Endothelial cell of umbilical vein (primary cell): ENCODE measurements at regions not wholly inside any gene's neighbourhood (a gene's known extent, or its start where the extent isn't known, plus 50 kb on each side); places are given as distances from the start of the nearest gene placed in this dataset.

Experiments used
- EZH2 ChIP-seq: IDR thresholded peaks from 2 replicates; pipeline ENCODE4 v1.6.1; 2012; ENCODE audit warnings: borderline replicate concordance, low read depth, mild to moderate bottlenecking, moderate library complexity, low read length, inconsistent platforms; ENCODE audit not compliant: severe bottlenecking
- FOS ChIP-seq: IDR thresholded peaks from 2 replicates; pipeline ENCODE4 v1.6.1; 2011; ENCODE audit warnings: mild to moderate bottlenecking, low read length, moderate library complexity, borderline replicate concordance; ENCODE audit not compliant: insufficient read depth
- GATA2 ChIP-seq: IDR thresholded peaks from 2 replicates; pipeline ENCODE4 v1.7.0; 2011; ENCODE audit warnings: low read depth, mild to moderate bottlenecking, moderate library complexity, mixed read lengths, low read length; ENCODE audit not compliant: insufficient read length, insufficient read depth
- JUN ChIP-seq: IDR thresholded peaks from 2 replicates; pipeline ENCODE4 v1.6.1; 2011; ENCODE audit warnings: borderline replicate concordance, low read depth; ENCODE audit not compliant: insufficient read length, insufficient read depth
- MAX ChIP-seq: IDR thresholded peaks from 2 replicates; pipeline ENCODE4 v1.6.1; 2011; ENCODE audit not compliant: insufficient read depth, insufficient read length
- MYC ChIP-seq: IDR thresholded peaks from one replicate; pipeline ENCODE4 v1.6.1; 2011; ENCODE audit warnings: mild to moderate bottlenecking, low read depth, low read length
- POLR2A ChIP-seq: IDR thresholded peaks from 2 replicates; pipeline ENCODE4 v1.6.1; 2012; ENCODE audit warnings: low read depth, mild to moderate bottlenecking, control low read depth, low read length
- POLR2AphosphoS5 ChIP-seq: IDR thresholded peaks from 2 replicates; pipeline ENCODE4 v1.6.1; 2012; ENCODE audit warnings: low read depth, mild to moderate bottlenecking, control low read depth, low read length, moderate library complexity; ENCODE audit not compliant: insufficient read depth
- TF ChIP-seq, protein P1 (sequence below), 2 donors: IDR thresholded peaks; 1 replicate in 1 of 2; 2 replicates in 1 of 2; pipeline ENCODE4 v1.5.1; 2011; ENCODE audit warnings: low read length in 2 of 2, mild to moderate bottlenecking in 2 of 2, moderate library complexity in 2 of 2, control low read depth in 1 of 2, inconsistent platforms in 1 of 2, low read depth in 1 of 2; ENCODE audit not compliant: insufficient read depth in 1 of 2; ENCODE audit errors: extremely low read depth in 1 of 2

DNA sequence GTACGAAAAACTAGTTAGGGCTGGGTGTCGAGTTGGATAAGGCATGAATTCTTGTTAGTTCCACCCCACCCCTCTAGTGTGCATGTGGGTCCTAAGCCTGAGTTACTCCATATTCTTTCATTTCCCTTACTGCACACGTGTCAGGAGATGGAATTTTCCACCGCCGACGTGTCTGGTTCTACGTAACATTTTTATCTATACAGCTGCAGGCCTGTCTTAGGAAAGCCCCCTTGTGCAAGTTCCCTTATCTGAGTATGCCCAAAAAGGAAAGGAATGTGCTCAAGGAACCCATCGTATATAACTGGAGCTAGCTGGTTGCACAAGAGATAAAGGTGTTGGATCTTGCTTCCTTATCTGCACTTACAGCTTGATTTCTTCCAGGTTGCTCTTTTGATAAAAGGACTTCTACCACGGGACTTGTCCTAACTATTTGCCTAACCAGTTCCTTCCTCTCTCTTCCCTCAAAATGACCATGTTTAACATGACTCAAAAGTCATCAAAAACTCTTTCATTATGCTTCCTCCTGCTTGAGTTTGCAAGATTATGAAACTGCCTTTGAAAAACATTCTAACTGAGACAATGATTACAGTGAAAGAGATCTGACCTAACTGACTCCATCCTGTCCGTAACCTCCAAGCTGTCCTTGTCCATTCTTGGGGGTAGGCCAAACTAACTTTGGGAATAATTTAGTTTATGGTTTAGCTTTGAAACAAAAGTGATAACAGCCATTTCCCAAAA is 181.4 kb downstream of the AKR1D1 start:
- TF ChIP-seq, protein P1, sequence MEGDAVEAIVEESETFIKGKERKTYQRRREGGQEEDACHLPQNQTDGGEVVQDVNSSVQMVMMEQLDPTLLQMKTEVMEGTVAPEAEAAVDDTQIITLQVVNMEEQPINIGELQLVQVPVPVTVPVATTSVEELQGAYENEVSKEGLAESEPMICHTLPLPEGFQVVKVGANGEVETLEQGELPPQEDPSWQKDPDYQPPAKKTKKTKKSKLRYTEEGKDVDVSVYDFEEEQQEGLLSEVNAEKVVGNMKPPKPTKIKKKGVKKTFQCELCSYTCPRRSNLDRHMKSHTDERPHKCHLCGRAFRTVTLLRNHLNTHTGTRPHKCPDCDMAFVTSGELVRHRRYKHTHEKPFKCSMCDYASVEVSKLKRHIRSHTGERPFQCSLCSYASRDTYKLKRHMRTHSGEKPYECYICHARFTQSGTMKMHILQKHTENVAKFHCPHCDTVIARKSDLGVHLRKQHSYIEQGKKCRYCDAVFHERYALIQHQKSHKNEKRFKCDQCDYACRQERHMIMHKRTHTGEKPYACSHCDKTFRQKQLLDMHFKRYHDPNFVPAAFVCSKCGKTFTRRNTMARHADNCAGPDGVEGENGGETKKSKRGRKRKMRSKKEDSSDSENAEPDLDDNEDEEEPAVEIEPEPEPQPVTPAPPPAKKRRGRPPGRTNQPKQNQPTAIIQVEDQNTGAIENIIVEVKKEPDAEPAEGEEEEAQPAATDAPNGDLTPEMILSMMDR (IDR thresholded peaks at IDR 0.05; ENCODE audit: extremely low read depth in 1 of 2, insufficient read depth in 1 of 2, low read depth in 1 of 2, low read length in 2 of 2) = no peak
- TF ChIP-seq POLR2A = no peak
- no peak for TF ChIP-seq EZH2
- no peak for TF ChIP-seq MYC
- peak; percentile 58 for TF ChIP-seq GATA2
- no peak for TF ChIP-seq MAX
- no peak for TF ChIP-seq POLR2AphosphoS5
- no peak for TF ChIP-seq JUN
- TF ChIP-seq FOS = no peak
